ENCODE measurements at regions not wholly inside any gene's neighbourhood (a gene's known extent, or its start where the extent isn't known, plus 50 kb on each side); places are given as distances from the start of the nearest gene placed in this dataset.

- H3K27ac ChIP-seq, result no peak overlapping the region
- H3K4me1 ChIP-seq, result no peaks in the 10 kb centered on the region
- no peak overlapping the region for H3K4me3 ChIP-seq
- H3K27me3 ChIP-seq, result no peaks in the 10 kb centered on the region
- TF ChIP-seq, protein P1, sequence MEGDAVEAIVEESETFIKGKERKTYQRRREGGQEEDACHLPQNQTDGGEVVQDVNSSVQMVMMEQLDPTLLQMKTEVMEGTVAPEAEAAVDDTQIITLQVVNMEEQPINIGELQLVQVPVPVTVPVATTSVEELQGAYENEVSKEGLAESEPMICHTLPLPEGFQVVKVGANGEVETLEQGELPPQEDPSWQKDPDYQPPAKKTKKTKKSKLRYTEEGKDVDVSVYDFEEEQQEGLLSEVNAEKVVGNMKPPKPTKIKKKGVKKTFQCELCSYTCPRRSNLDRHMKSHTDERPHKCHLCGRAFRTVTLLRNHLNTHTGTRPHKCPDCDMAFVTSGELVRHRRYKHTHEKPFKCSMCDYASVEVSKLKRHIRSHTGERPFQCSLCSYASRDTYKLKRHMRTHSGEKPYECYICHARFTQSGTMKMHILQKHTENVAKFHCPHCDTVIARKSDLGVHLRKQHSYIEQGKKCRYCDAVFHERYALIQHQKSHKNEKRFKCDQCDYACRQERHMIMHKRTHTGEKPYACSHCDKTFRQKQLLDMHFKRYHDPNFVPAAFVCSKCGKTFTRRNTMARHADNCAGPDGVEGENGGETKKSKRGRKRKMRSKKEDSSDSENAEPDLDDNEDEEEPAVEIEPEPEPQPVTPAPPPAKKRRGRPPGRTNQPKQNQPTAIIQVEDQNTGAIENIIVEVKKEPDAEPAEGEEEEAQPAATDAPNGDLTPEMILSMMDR (IDR thresholded peaks at IDR 0.05), result no peak
- TF ChIP-seq EP300 (IDR thresholded peaks at IDR 0.05) (no peak), POLR2A (IDR thresholded peaks at IDR 0.05) (no peak)
- H3K9me3 ChIP-seq, result no peaks in the 10 kb centered on the region
- no peak for DNase-seq (ENCODE audit: low spot score in 2 of 2)
- no peaks in the 10 kb centered on the region for H3K36me3 ChIP-seq
- WGBS, 2 donors, result 63 to 76% methylated on average over 1 of the region's 1 CpG
Measured at GRCh38 chr3:144053121-144053520, 81.5 kb downstream of the DIPK2A start.

GRCh38 chr3:144054766-144055165 is 83.1 kb downstream of the DIPK2A start:
- H3K4me3 ChIP-seq, result no peak overlapping the region
- no peak overlapping the region for H3K27ac ChIP-seq
- no peaks in the 10 kb centered on the region for H3K36me3 ChIP-seq
- DNase-seq (ENCODE audit: low spot score in 2 of 2), result no peak
- H3K4me1 ChIP-seq, result no peaks in the 10 kb centered on the region
- no peaks in the 10 kb centered on the region for H3K9me3 ChIP-seq
- H3K27me3 ChIP-seq, result no peaks in the 10 kb centered on the region
- no peak for TF ChIP-seq EP300 (IDR thresholded peaks at IDR 0.05)
- TF ChIP-seq, protein P1 (IDR thresholded peaks at IDR 0.05), result no peak
- TF ChIP-seq POLR2A (IDR thresholded peaks at IDR 0.05), result no peak

DNA sequence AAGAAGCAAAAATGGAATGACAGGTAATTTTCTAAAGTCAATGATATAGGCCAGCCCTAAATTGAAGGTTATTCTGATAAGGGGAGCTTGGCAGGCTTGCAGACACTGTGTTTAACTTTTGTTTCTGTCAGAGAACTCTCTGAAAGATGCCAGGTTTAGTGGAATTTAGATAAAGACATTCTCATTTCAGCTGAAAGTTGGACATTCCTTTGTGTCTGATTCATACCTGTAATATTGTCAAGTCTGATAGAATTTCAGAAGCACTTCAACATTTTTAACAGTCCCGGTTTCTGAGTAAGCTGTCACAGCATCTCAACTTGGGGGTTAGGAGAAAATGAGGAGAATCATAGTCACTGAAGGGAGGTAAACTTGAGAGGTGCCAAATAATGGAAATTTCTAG is 84.0 kb downstream of the DIPK2A start:
- no peaks in the 10 kb centered on the region for H3K27me3 ChIP-seq
- 73 to 78% methylated on average over 1 of the region's 1 CpG for WGBS, 2 donors
- no peaks in the 10 kb centered on the region for H3K4me1 ChIP-seq
- H3K9me3 ChIP-seq, result no peaks in the 10 kb centered on the region
- H3K27ac ChIP-seq, result no peak overlapping the region
- no peak overlapping the region for H3K4me3 ChIP-seq
- TF ChIP-seq, protein P1 (IDR thresholded peaks at IDR 0.05), result no peak
- TF ChIP-seq POLR2A (IDR thresholded peaks at IDR 0.05) (no peak), EP300 (IDR thresholded peaks at IDR 0.05) (no peak)
- no peak for DNase-seq (ENCODE audit: low spot score in 2 of 2)
- H3K36me3 ChIP-seq, result no peaks in the 10 kb centered on the region

- H3K4me1 ChIP-seq, result no peaks in the 10 kb centered on the region
- no peaks in the 10 kb centered on the region for H3K9me3 ChIP-seq
- H3K27me3 ChIP-seq, result no peaks in the 10 kb centered on the region
- H3K36me3 ChIP-seq, result no peaks in the 10 kb centered on the region
- no peak overlapping the region for H3K4me3 ChIP-seq
- TF ChIP-seq EP300 (IDR thresholded peaks at IDR 0.05) (no peak), POLR2A (IDR thresholded peaks at IDR 0.05) (no peak)
- TF ChIP-seq, protein P1 (IDR thresholded peaks at IDR 0.05), result no peak
- H3K27ac ChIP-seq, result no peak overlapping the region
- WGBS, 2 donors, result 97 to 98% methylated on average over 6 of the region's 6 CpGs
- no peak for DNase-seq (ENCODE audit: low spot score in 2 of 2)
Measured at GRCh38 chr3:144058713-144059112, 87.1 kb downstream of the DIPK2A start.

GRCh38 chr3:144059481-144059880 is 87.9 kb downstream of the DIPK2A start:
- 91 to 95% methylated on average over 1 of the region's 1 CpG for WGBS, 2 donors
- H3K4me3 ChIP-seq, result no peak overlapping the region
- H3K27ac ChIP-seq, result no peak overlapping the region
- H3K4me1 ChIP-seq, result no peaks in the 10 kb centered on the region
- H3K9me3 ChIP-seq, result no peaks in the 10 kb centered on the region
- no peak for TF ChIP-seq POLR2A (IDR thresholded peaks at IDR 0.05)
- no peak for TF ChIP-seq EP300 (IDR thresholded peaks at IDR 0.05)
- TF ChIP-seq, protein P1 (IDR thresholded peaks at IDR 0.05), result no peak
- H3K27me3 ChIP-seq, result no peaks in the 10 kb centered on the region
- no peak for DNase-seq (ENCODE audit: low spot score in 2 of 2)
- H3K36me3 ChIP-seq, result no peaks in the 10 kb centered on the region

Data from tibial nerve (tissue), 4 donors.